ENCODE measurements at regions not wholly inside any gene's neighbourhood (a gene's known extent, or its start where the extent isn't known, plus 50 kb on each side); places are given as distances from the start of the nearest gene placed in this dataset.
"Not testable (repeated sequence)": the region's sequence is repeated elsewhere in the genome, so short reads cannot be mapped to it uniquely, and the experiment has no call there.

DNA sequence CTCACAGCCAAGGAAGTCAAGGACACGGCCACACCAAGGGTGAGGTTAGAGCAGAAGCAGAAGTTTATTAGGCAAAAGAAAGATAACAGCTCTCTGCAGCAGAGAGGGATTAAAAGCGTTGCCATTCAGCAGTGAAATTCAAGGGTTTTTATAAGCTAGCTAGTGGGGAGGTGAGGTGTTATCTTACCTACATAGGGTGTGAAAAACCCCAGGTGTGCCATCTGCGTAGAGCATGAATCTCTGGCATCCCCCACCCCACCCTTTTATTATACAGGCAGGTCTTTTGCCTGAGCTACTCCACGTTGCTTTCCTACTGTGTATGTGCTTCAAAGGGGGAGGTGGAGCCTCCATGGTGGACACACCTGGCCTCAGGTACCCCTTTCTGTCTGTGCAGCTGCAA lies 135.4 kb downstream of the ARHGAP11B start:
- TF ChIP-seq, protein P1, sequence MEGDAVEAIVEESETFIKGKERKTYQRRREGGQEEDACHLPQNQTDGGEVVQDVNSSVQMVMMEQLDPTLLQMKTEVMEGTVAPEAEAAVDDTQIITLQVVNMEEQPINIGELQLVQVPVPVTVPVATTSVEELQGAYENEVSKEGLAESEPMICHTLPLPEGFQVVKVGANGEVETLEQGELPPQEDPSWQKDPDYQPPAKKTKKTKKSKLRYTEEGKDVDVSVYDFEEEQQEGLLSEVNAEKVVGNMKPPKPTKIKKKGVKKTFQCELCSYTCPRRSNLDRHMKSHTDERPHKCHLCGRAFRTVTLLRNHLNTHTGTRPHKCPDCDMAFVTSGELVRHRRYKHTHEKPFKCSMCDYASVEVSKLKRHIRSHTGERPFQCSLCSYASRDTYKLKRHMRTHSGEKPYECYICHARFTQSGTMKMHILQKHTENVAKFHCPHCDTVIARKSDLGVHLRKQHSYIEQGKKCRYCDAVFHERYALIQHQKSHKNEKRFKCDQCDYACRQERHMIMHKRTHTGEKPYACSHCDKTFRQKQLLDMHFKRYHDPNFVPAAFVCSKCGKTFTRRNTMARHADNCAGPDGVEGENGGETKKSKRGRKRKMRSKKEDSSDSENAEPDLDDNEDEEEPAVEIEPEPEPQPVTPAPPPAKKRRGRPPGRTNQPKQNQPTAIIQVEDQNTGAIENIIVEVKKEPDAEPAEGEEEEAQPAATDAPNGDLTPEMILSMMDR (IDR thresholded peaks at IDR 0.05) = not testable (repeated sequence)
- TF ChIP-seq POLR2A (IDR thresholded peaks at IDR 0.05) = not testable (repeated sequence)

All from lower leg skin (tissue), 3 donors.